ENCODE measurements at regions not wholly inside any gene's neighbourhood (a gene's known extent, or its start where the extent isn't known, plus 50 kb on each side); places are given as distances from the start of the nearest gene placed in this dataset.

GRCh38 chr3:94311651-94312050 lies 248.8 kb downstream of the NSUN3 start:
- Histone ChIP-seq H3K4me1 (ENCODE audit: control insufficient read depth, low read length) (no peaks in the 10 kb centered on the region), H3K9me3 (ENCODE audit: control insufficient read depth, insufficient read depth, low read length) (no peaks in the 10 kb centered on the region), H3K36me3 (ENCODE audit: control insufficient read depth, low read length) (no peaks in the 10 kb centered on the region), H3F3A (ENCODE audit: control insufficient read depth, insufficient read depth) (no peaks in the 10 kb centered on the region), H3K27me3 (ENCODE audit: control insufficient read depth, low read length) (no peaks in the 10 kb centered on the region), H3K27ac (ENCODE audit: low read depth, low read length) (no peak overlapping the region), H3K4me2 (ENCODE audit: low read length) (no peak overlapping the region), H3K79me2 (ENCODE audit: control insufficient read depth, low read length) (no peaks in the 10 kb centered on the region), H4K20me1 (ENCODE audit: control insufficient read depth, insufficient read depth, low read depth, low read length) (no peaks in the 10 kb centered on the region), H3K4me3 (ENCODE audit: low read length) (no peak overlapping the region), H3K9me2 (replicated peaks; ENCODE audit: control insufficient read depth, low read length) (no peaks in the 10 kb centered on the region)
- TF ChIP-seq CTCF (IDR thresholded peaks at IDR 0.05; ENCODE audit: low read depth, low read length, poor library complexity, severe bottlenecking) (no peak), EZH2phosphoT487 (IDR thresholded peaks at IDR 0.05; ENCODE audit: borderline replicate concordance, low read length) (no peak)

- H4K20me1 ChIP-seq (ENCODE audit: control insufficient read depth, insufficient read depth, low read depth, low read length) = no peaks in the 10 kb centered on the region
- H3K9me3 ChIP-seq (ENCODE audit: control insufficient read depth, insufficient read depth, low read length) = no peaks in the 10 kb centered on the region
- H3K4me1 ChIP-seq (ENCODE audit: control insufficient read depth, low read length) = no peaks in the 10 kb centered on the region
- H3K79me2 ChIP-seq (ENCODE audit: control insufficient read depth, low read length) = no peaks in the 10 kb centered on the region
- no peaks in the 10 kb centered on the region for H3K36me3 ChIP-seq (ENCODE audit: control insufficient read depth, low read length)
- no peaks in the 10 kb centered on the region for H3K27me3 ChIP-seq (ENCODE audit: control insufficient read depth, low read length)
- H3K4me3 ChIP-seq (ENCODE audit: low read length) = no peak overlapping the region
- H3K4me2 ChIP-seq (ENCODE audit: low read length) = no peak overlapping the region
- H3K9me2 ChIP-seq (replicated peaks; ENCODE audit: control insufficient read depth, low read length) = no peaks in the 10 kb centered on the region
- no peak overlapping the region for H3K27ac ChIP-seq (ENCODE audit: low read depth, low read length)
- TF ChIP-seq CTCF (IDR thresholded peaks at IDR 0.05; ENCODE audit: low read depth, low read length, poor library complexity, severe bottlenecking) = no peak
- no peak for TF ChIP-seq EZH2phosphoT487 (IDR thresholded peaks at IDR 0.05; ENCODE audit: borderline replicate concordance, low read length)
- no peaks in the 10 kb centered on the region for H3F3A ChIP-seq (ENCODE audit: control insufficient read depth, insufficient read depth)
These were observed 251.5 kb downstream of the NSUN3 start for GRCh38 chr3:94314218-94314883.

GRCh38 chr3:94317017-94317416 lies 254.2 kb downstream of the NSUN3 start:
- TF ChIP-seq CTCF (IDR thresholded peaks at IDR 0.05; ENCODE audit: low read depth, low read length, poor library complexity, severe bottlenecking) (no peak), EZH2phosphoT487 (IDR thresholded peaks at IDR 0.05; ENCODE audit: borderline replicate concordance, low read length) (no peak)
- H3F3A ChIP-seq (ENCODE audit: control insufficient read depth, insufficient read depth) = no peaks in the 10 kb centered on the region
- no peaks in the 10 kb centered on the region for H3K9me2 ChIP-seq (replicated peaks; ENCODE audit: control insufficient read depth, low read length)
- H3K4me1 ChIP-seq (ENCODE audit: control insufficient read depth, low read length) = no peaks in the 10 kb centered on the region
- no peak overlapping the region for H3K4me2 ChIP-seq (ENCODE audit: low read length)
- no peak overlapping the region for H3K4me3 ChIP-seq (ENCODE audit: low read length)
- H3K27ac ChIP-seq (ENCODE audit: low read depth, low read length) = no peak overlapping the region
- no peaks in the 10 kb centered on the region for H3K36me3 ChIP-seq (ENCODE audit: control insufficient read depth, low read length)
- H3K27me3 ChIP-seq (ENCODE audit: control insufficient read depth, low read length) = no peaks in the 10 kb centered on the region
- H3K9me3 ChIP-seq (ENCODE audit: control insufficient read depth, insufficient read depth, low read length) = no peaks in the 10 kb centered on the region
- H4K20me1 ChIP-seq (ENCODE audit: control insufficient read depth, insufficient read depth, low read depth, low read length) = no peaks in the 10 kb centered on the region
- no peaks in the 10 kb centered on the region for H3K79me2 ChIP-seq (ENCODE audit: control insufficient read depth, low read length)

Measured in DOHH2 (cell line).